H1 (cell line): ENCODE measurements at regions not wholly inside any gene's neighbourhood (a gene's known extent, or its start where the extent isn't known, plus 50 kb on each side); places are given as distances from the start of the nearest gene placed in this dataset.

Experiments used
- CTCF ChIA-PET: fragments of 300-600 bp; sonication (Branson Sonifier 250); formaldehyde crosslinking; loops from one replicate; lab custom pipeline; 2021; ENCODE audit not compliant: partially characterized antibody; lab: Charles Lee
- POLR2A ChIA-PET: fragments of 300-600 bp; sonication (Branson Sonifier 250); formaldehyde crosslinking; loops from one replicate; lab custom pipeline; 2021; ENCODE audit warnings: inconsistent platforms; ENCODE audit not compliant: partially characterized antibody; lab: Charles Lee
- DNase-seq, 2 experiments: peaks; one replicate each; pipeline versions ENCODE4 v3.0.0 to v3.0.0-alpha.2; 2010 to 2022; ENCODE audit warnings: low spot score in 2 of 2, low read depth in 1 of 2, mixed read lengths in 1 of 2
- FAIRE-seq: peaks from 2 replicates; lab custom pipeline; 2011; peaks lifted over from hg19 to GRCh38; lab: Jason Lieb, UNC
- H2AFZ ChIP-seq: 2 replicates; pipeline ENCODE4 v1.8.1; 2012; ENCODE audit warnings: low read length, inconsistent platforms
- H2AK5ac ChIP-seq: 2 replicates; pipeline ENCODE4 v1.6.1; 2013; ENCODE audit warnings: low read depth, low read length
- H2BK120ac ChIP-seq: replicated peaks from 2 replicates; pipeline ENCODE3; 2013; ENCODE audit warnings: low read depth, low read length, inconsistent platforms
- H2BK12ac ChIP-seq: 2 replicates; pipeline ENCODE4 v1.6.1; 2013; ENCODE audit warnings: low read depth, low read length
- H2BK15ac ChIP-seq: 2 replicates; pipeline ENCODE4 v1.6.1; 2013; ENCODE audit warnings: low read length
- H2BK20ac ChIP-seq: 2 replicates; pipeline ENCODE4 v1.6.1; 2013; ENCODE audit warnings: low read length
- H2BK5ac ChIP-seq: 2 replicates; pipeline ENCODE4 v1.6.1; 2013; ENCODE audit warnings: low read depth, low read length
- H3K14ac ChIP-seq: 2 replicates; pipeline ENCODE4 v1.6.1; 2013; ENCODE audit warnings: inconsistent platforms; ENCODE audit not compliant: insufficient read length
- H3K18ac ChIP-seq: 2 replicates; pipeline ENCODE4 v1.6.1; 2013; ENCODE audit warnings: low read length; ENCODE audit errors: extremely low read depth
- H3K23ac ChIP-seq: 2 replicates; pipeline ENCODE4 v1.6.1; 2013; ENCODE audit warnings: inconsistent platforms; ENCODE audit not compliant: insufficient read length
- H3K23me2 ChIP-seq: 2 replicates; pipeline ENCODE4 v1.6.1; 2013; ENCODE audit warnings: low read depth, low read length
- H3K27ac ChIP-seq: 2 replicates; pipeline ENCODE4 v1.6.1; 2011; ENCODE audit warnings: low read depth, low read length, inconsistent platforms
- H3K27me3 ChIP-seq, 4 experiments: replicated peaks in 1 of 4; 1 replicate in 1 of 4; 2 replicates in 3 of 4; pipeline versions ENCODE4 v1.6.1 to v1.8.1; 2011 to 2013; ENCODE audit warnings: low read length in 3 of 4, mild to moderate bottlenecking in 3 of 4, inconsistent platforms in 2 of 4, mixed read lengths in 2 of 4, moderate library complexity in 1 of 4; ENCODE audit not compliant: control insufficient read depth in 3 of 4, insufficient read depth in 3 of 4; ENCODE audit errors: extremely low read depth in 1 of 4
- H3K36me3 ChIP-seq, 4 experiments: 2 replicates each; pipeline versions ENCODE4 v1.6.1 to v1.8.1; 2011 to 2013; ENCODE audit warnings: mild to moderate bottlenecking in 4 of 4, low read length in 3 of 4, moderate library complexity in 2 of 4, control low read depth in 1 of 4, inconsistent platforms in 1 of 4; ENCODE audit not compliant: insufficient read depth in 4 of 4, control insufficient read depth in 2 of 4
- H3K4ac ChIP-seq: replicated peaks from 2 replicates; pipeline ENCODE3; 2013; ENCODE audit warnings: low read length, low read depth, mixed read lengths, inconsistent platforms; ENCODE audit not compliant: insufficient read length
- H3K4me1 ChIP-seq, 4 experiments: replicated peaks in 1 of 4; 1 replicate in 1 of 4; 2 replicates in 3 of 4; pipeline versions ENCODE4 v1.6.1 to v1.8.1; 2011 to 2013; ENCODE audit warnings: low read length in 3 of 4, inconsistent platforms in 2 of 4, mixed read lengths in 1 of 4; ENCODE audit not compliant: insufficient read depth in 4 of 4, control insufficient read depth in 3 of 4
- H3K4me2 ChIP-seq, 2 experiments: 2 replicates each; pipeline versions ENCODE4 v1.6.1 to v1.8.1; 2011 to 2013; ENCODE audit warnings: low read depth in 2 of 2, low read length in 2 of 2, control low read depth in 1 of 2, inconsistent platforms in 1 of 2, mild to moderate bottlenecking in 1 of 2; ENCODE audit not compliant: insufficient read depth in 1 of 2
- H3K4me3 ChIP-seq, 4 experiments: fragments of 200-600, 300-600 bp in 1 of 4; sonication (generic), shearing (Covaris generic), sonication (Bioruptor Twin) in 1 of 4; 2 replicates each; pipeline versions ENCODE4 v1.5.1 to v1.8.1; 2011 to 2016; ENCODE audit warnings: low read length in 4 of 4, low read depth in 3 of 4, control low read depth in 2 of 4, inconsistent platforms in 2 of 4, mild to moderate bottlenecking in 2 of 4, mixed read lengths in 1 of 4, moderate library complexity in 1 of 4; ENCODE audit not compliant: insufficient read depth in 2 of 4; ENCODE audit errors: extremely low read depth in 1 of 4
- H3K56ac ChIP-seq: replicated peaks from 2 replicates; pipeline ENCODE3; 2013; ENCODE audit warnings: low read depth, mild to moderate bottlenecking, mixed read lengths, low read length, inconsistent platforms; ENCODE audit not compliant: insufficient read length
- H3K79me1 ChIP-seq: 2 replicates; pipeline ENCODE4 v1.6.1; 2013; ENCODE audit warnings: low read depth, low read length, control low read depth
- H3K79me2 ChIP-seq, 2 experiments: 2 replicates each; pipeline versions ENCODE4 v1.6.1 to v1.8.1; 2012 to 2013; ENCODE audit warnings: low read length in 2 of 2, mild to moderate bottlenecking in 2 of 2, inconsistent platforms in 1 of 2; ENCODE audit not compliant: insufficient read depth in 2 of 2, control insufficient read depth in 1 of 2
- H3K9ac ChIP-seq, 4 experiments: replicated peaks in 1 of 4; 1 replicate in 1 of 4; 2 replicates in 3 of 4; pipeline versions ENCODE4 v1.6.1 to v1.8.1; 2011 to 2013; ENCODE audit warnings: low read depth in 3 of 4, low read length in 3 of 4, control low read depth in 2 of 4, mild to moderate bottlenecking in 2 of 4, moderate library complexity in 2 of 4, inconsistent platforms in 1 of 4; ENCODE audit errors: extremely low read depth in 1 of 4
- H3K9me3 ChIP-seq, 2 experiments: 2 replicates each; pipeline versions ENCODE4 v1.6.1 to v1.8.1; 2012 to 2013; ENCODE audit warnings: mild to moderate bottlenecking in 2 of 2, moderate library complexity in 2 of 2, control low read depth in 1 of 2, inconsistent platforms in 1 of 2, low read depth in 1 of 2, low read length in 1 of 2, mixed read lengths in 1 of 2; ENCODE audit not compliant: insufficient read depth in 2 of 2
- H4K20me1 ChIP-seq, 2 experiments: replicated peaks in 1 of 2; 2 replicates each; pipeline versions ENCODE3 to v1.8.1; 2011 to 2013; ENCODE audit warnings: inconsistent platforms in 2 of 2, low read length in 2 of 2, mild to moderate bottlenecking in 1 of 2; ENCODE audit not compliant: insufficient read depth in 2 of 2, control insufficient read depth in 1 of 2
- H4K5ac ChIP-seq: 2 replicates; pipeline ENCODE4 v1.6.1; 2013; ENCODE audit warnings: low read length, low read depth, mixed read lengths, inconsistent platforms; ENCODE audit not compliant: insufficient read length
- H4K8ac ChIP-seq: 2 replicates; pipeline ENCODE4 v1.8.0; 2013; ENCODE audit warnings: mild to moderate bottlenecking, moderate library complexity, low read length, inconsistent platforms; ENCODE audit not compliant: insufficient read depth; ENCODE audit errors: extremely low read depth
- H4K91ac ChIP-seq: replicated peaks from 2 replicates; pipeline ENCODE3; 2013; ENCODE audit warnings: low read length, mixed read lengths, inconsistent platforms; ENCODE audit not compliant: insufficient read length
- ATF3 ChIP-seq: IDR thresholded peaks from 2 replicates; pipeline ENCODE4 v1.6.1; 2011; ENCODE audit warnings: low read depth, mild to moderate bottlenecking, low read length; ENCODE audit not compliant: insufficient read depth
- HDAC6 ChIP-seq: IDR thresholded peaks from one replicate; pipeline ENCODE4 v1.7.1; 2012; ENCODE audit warnings: low read depth, mild to moderate bottlenecking, inconsistent platforms, low read length, moderate library complexity
- RXRA ChIP-seq: IDR thresholded peaks from 2 replicates; pipeline ENCODE4 v1.6.1; 2011; ENCODE audit warnings: low read depth, mild to moderate bottlenecking, low read length, moderate library complexity; ENCODE audit not compliant: insufficient read depth
- WGBS, 2 experiments: shearing (Covaris generic) in 1 of 2; methylation state at CpG; one replicate each; pipeline versions ENCODE4 v1.1.6 to v1.1.7; 2013 to 2015; ENCODE audit warnings: low lambda C conversion rate in 2 of 2, mixed read lengths in 2 of 2, inconsistent platforms in 1 of 2, low coverage in 1 of 2, missing lambda C conversion rate in 1 of 2; ENCODE audit not compliant: insufficient replicate concordance in 2 of 2, insufficient coverage in 1 of 2, insufficient read length in 1 of 2; ENCODE audit errors: extremely low coverage in 1 of 2, missing lambda C conversion rate in 1 of 2; 5-methylcytosine and 5-hydroxymethylcytosine counted together

GRCh38 chr6:54786154-54786553, 60.4 kb upstream of the FAM83B start:
- ChIA-PET CTCF (interaction anchor here (1.1 kb wide), 1 partner anchor 49 kb away, joined by 3 read pairs; no protein-coding TSS in a partner anchor), POLR2A (no interaction called here)
- Histone ChIP-seq H3K27me3 (no peaks in the 10 kb centered on the region), H3K4me2 (no peak overlapping the region), H3K23me2 (no peaks in the 10 kb centered on the region), H4K20me1 (no peaks in the 10 kb centered on the region), H3K23ac (no peak overlapping the region), H3K36me3 (no peaks in the 10 kb centered on the region), H3K14ac (no peak overlapping the region), H3K4ac (no peak overlapping the region), H2BK15ac (no peak overlapping the region), H2BK12ac (no peak overlapping the region), H3K9me3 (no peaks in the 10 kb centered on the region), H3K4me1 (peaks cover 0 to 1% (median 0%) of the 10 kb centered on the region in 4 experiments; a peak in 1 of 7 replicates), H3K18ac (no peak overlapping the region), H4K5ac (no peak overlapping the region), H2BK5ac (no peak overlapping the region), H4K8ac (no peak overlapping the region), H3K27ac (no peak overlapping the region), H2BK20ac (no peak overlapping the region), H3K79me2 (no peaks in the 10 kb centered on the region), H2BK120ac (no peak overlapping the region), H2AK5ac (no peak overlapping the region), H2AFZ (no peak overlapping the region), H3K56ac (no peak overlapping the region), H3K79me1 (no peaks in the 10 kb centered on the region), H3K4me3 (no peak overlapping the region), H3K9ac (no peak overlapping the region), H4K91ac (no peak overlapping the region)
- FAIRE-seq (no peak), DNase-seq (no peak)
- 91% methylated on average over 2 of the region's 2 CpGs; no CpG with 5 or more reads in 1 of the 2 experiments for WGBS, 2 experiments
- no peak for TF ChIP-seq ATF3
- TF ChIP-seq RXRA, result no peak
- TF ChIP-seq HDAC6, result no peak
